H1 (cell line): ENCODE measurements at regions not wholly inside any gene's neighbourhood (a gene's known extent, or its start where the extent isn't known, plus 50 kb on each side); places are given as distances from the start of the nearest gene placed in this dataset.

Experiments
- CTCF ChIA-PET: fragments of 300-600 bp; sonication (Branson Sonifier 250); formaldehyde crosslinking; loops from one replicate; lab custom pipeline; 2021; ENCODE audit not compliant: partially characterized antibody; lab: Charles Lee
- POLR2A ChIA-PET: fragments of 300-600 bp; sonication (Branson Sonifier 250); formaldehyde crosslinking; loops from one replicate; lab custom pipeline; 2021; ENCODE audit warnings: inconsistent platforms; ENCODE audit not compliant: partially characterized antibody; lab: Charles Lee
- DNase-seq, 2 experiments: peaks; one replicate each; pipeline versions ENCODE4 v3.0.0 to v3.0.0-alpha.2; 2010 to 2022; ENCODE audit warnings: low spot score in 2 of 2, low read depth in 1 of 2, mixed read lengths in 1 of 2
- FAIRE-seq: peaks from 2 replicates; lab custom pipeline; 2011; peaks lifted over from hg19 to GRCh38; lab: Jason Lieb, UNC
- H2AFZ ChIP-seq: 2 replicates; pipeline ENCODE4 v1.8.1; 2012; ENCODE audit warnings: low read length, inconsistent platforms
- H2AK5ac ChIP-seq: 2 replicates; pipeline ENCODE4 v1.6.1; 2013; ENCODE audit warnings: low read depth, low read length
- H2BK120ac ChIP-seq: replicated peaks from 2 replicates; pipeline ENCODE3; 2013; ENCODE audit warnings: low read depth, low read length, inconsistent platforms
- H2BK12ac ChIP-seq: 2 replicates; pipeline ENCODE4 v1.6.1; 2013; ENCODE audit warnings: low read depth, low read length
- H2BK15ac ChIP-seq: 2 replicates; pipeline ENCODE4 v1.6.1; 2013; ENCODE audit warnings: low read length
- H2BK20ac ChIP-seq: 2 replicates; pipeline ENCODE4 v1.6.1; 2013; ENCODE audit warnings: low read length
- H2BK5ac ChIP-seq: 2 replicates; pipeline ENCODE4 v1.6.1; 2013; ENCODE audit warnings: low read depth, low read length
- H3K14ac ChIP-seq: 2 replicates; pipeline ENCODE4 v1.6.1; 2013; ENCODE audit warnings: inconsistent platforms; ENCODE audit not compliant: insufficient read length
- H3K18ac ChIP-seq: 2 replicates; pipeline ENCODE4 v1.6.1; 2013; ENCODE audit warnings: low read length; ENCODE audit errors: extremely low read depth
- H3K23ac ChIP-seq: 2 replicates; pipeline ENCODE4 v1.6.1; 2013; ENCODE audit warnings: inconsistent platforms; ENCODE audit not compliant: insufficient read length
- H3K23me2 ChIP-seq: 2 replicates; pipeline ENCODE4 v1.6.1; 2013; ENCODE audit warnings: low read depth, low read length
- H3K27ac ChIP-seq: 2 replicates; pipeline ENCODE4 v1.6.1; 2011; ENCODE audit warnings: low read depth, low read length, inconsistent platforms
- H3K27me3 ChIP-seq, 4 experiments: replicated peaks in 1 of 4; 1 replicate in 1 of 4; 2 replicates in 3 of 4; pipeline versions ENCODE4 v1.6.1 to v1.8.1; 2011 to 2013; ENCODE audit warnings: low read length in 3 of 4, mild to moderate bottlenecking in 3 of 4, inconsistent platforms in 2 of 4, mixed read lengths in 2 of 4, moderate library complexity in 1 of 4; ENCODE audit not compliant: control insufficient read depth in 3 of 4, insufficient read depth in 3 of 4; ENCODE audit errors: extremely low read depth in 1 of 4
- H3K36me3 ChIP-seq, 4 experiments: 2 replicates each; pipeline versions ENCODE4 v1.6.1 to v1.8.1; 2011 to 2013; ENCODE audit warnings: mild to moderate bottlenecking in 4 of 4, low read length in 3 of 4, moderate library complexity in 2 of 4, control low read depth in 1 of 4, inconsistent platforms in 1 of 4; ENCODE audit not compliant: insufficient read depth in 4 of 4, control insufficient read depth in 2 of 4
- H3K4ac ChIP-seq: replicated peaks from 2 replicates; pipeline ENCODE3; 2013; ENCODE audit warnings: low read length, low read depth, mixed read lengths, inconsistent platforms; ENCODE audit not compliant: insufficient read length
- H3K4me1 ChIP-seq, 4 experiments: replicated peaks in 1 of 4; 1 replicate in 1 of 4; 2 replicates in 3 of 4; pipeline versions ENCODE4 v1.6.1 to v1.8.1; 2011 to 2013; ENCODE audit warnings: low read length in 3 of 4, inconsistent platforms in 2 of 4, mixed read lengths in 1 of 4; ENCODE audit not compliant: insufficient read depth in 4 of 4, control insufficient read depth in 3 of 4
- H3K4me2 ChIP-seq, 2 experiments: 2 replicates each; pipeline versions ENCODE4 v1.6.1 to v1.8.1; 2011 to 2013; ENCODE audit warnings: low read depth in 2 of 2, low read length in 2 of 2, control low read depth in 1 of 2, inconsistent platforms in 1 of 2, mild to moderate bottlenecking in 1 of 2; ENCODE audit not compliant: insufficient read depth in 1 of 2
- H3K4me3 ChIP-seq, 4 experiments: fragments of 200-600, 300-600 bp in 1 of 4; sonication (generic), shearing (Covaris generic), sonication (Bioruptor Twin) in 1 of 4; 2 replicates each; pipeline versions ENCODE4 v1.5.1 to v1.8.1; 2011 to 2016; ENCODE audit warnings: low read length in 4 of 4, low read depth in 3 of 4, control low read depth in 2 of 4, inconsistent platforms in 2 of 4, mild to moderate bottlenecking in 2 of 4, mixed read lengths in 1 of 4, moderate library complexity in 1 of 4; ENCODE audit not compliant: insufficient read depth in 2 of 4; ENCODE audit errors: extremely low read depth in 1 of 4
- H3K56ac ChIP-seq: replicated peaks from 2 replicates; pipeline ENCODE3; 2013; ENCODE audit warnings: low read depth, mild to moderate bottlenecking, mixed read lengths, low read length, inconsistent platforms; ENCODE audit not compliant: insufficient read length
- H3K79me1 ChIP-seq: 2 replicates; pipeline ENCODE4 v1.6.1; 2013; ENCODE audit warnings: low read depth, low read length, control low read depth
- H3K79me2 ChIP-seq, 2 experiments: 2 replicates each; pipeline versions ENCODE4 v1.6.1 to v1.8.1; 2012 to 2013; ENCODE audit warnings: low read length in 2 of 2, mild to moderate bottlenecking in 2 of 2, inconsistent platforms in 1 of 2; ENCODE audit not compliant: insufficient read depth in 2 of 2, control insufficient read depth in 1 of 2
- H3K9ac ChIP-seq, 4 experiments: replicated peaks in 1 of 4; 1 replicate in 1 of 4; 2 replicates in 3 of 4; pipeline versions ENCODE4 v1.6.1 to v1.8.1; 2011 to 2013; ENCODE audit warnings: low read depth in 3 of 4, low read length in 3 of 4, control low read depth in 2 of 4, mild to moderate bottlenecking in 2 of 4, moderate library complexity in 2 of 4, inconsistent platforms in 1 of 4; ENCODE audit errors: extremely low read depth in 1 of 4
- H3K9me3 ChIP-seq, 2 experiments: 2 replicates each; pipeline versions ENCODE4 v1.6.1 to v1.8.1; 2012 to 2013; ENCODE audit warnings: mild to moderate bottlenecking in 2 of 2, moderate library complexity in 2 of 2, control low read depth in 1 of 2, inconsistent platforms in 1 of 2, low read depth in 1 of 2, low read length in 1 of 2, mixed read lengths in 1 of 2; ENCODE audit not compliant: insufficient read depth in 2 of 2
- H4K20me1 ChIP-seq, 2 experiments: replicated peaks in 1 of 2; 2 replicates each; pipeline versions ENCODE3 to v1.8.1; 2011 to 2013; ENCODE audit warnings: inconsistent platforms in 2 of 2, low read length in 2 of 2, mild to moderate bottlenecking in 1 of 2; ENCODE audit not compliant: insufficient read depth in 2 of 2, control insufficient read depth in 1 of 2
- H4K5ac ChIP-seq: 2 replicates; pipeline ENCODE4 v1.6.1; 2013; ENCODE audit warnings: low read length, low read depth, mixed read lengths, inconsistent platforms; ENCODE audit not compliant: insufficient read length
- H4K8ac ChIP-seq: 2 replicates; pipeline ENCODE4 v1.8.0; 2013; ENCODE audit warnings: mild to moderate bottlenecking, moderate library complexity, low read length, inconsistent platforms; ENCODE audit not compliant: insufficient read depth; ENCODE audit errors: extremely low read depth
- H4K91ac ChIP-seq: replicated peaks from 2 replicates; pipeline ENCODE3; 2013; ENCODE audit warnings: low read length, mixed read lengths, inconsistent platforms; ENCODE audit not compliant: insufficient read length
- CTCF ChIP-seq, 3 experiments: IDR thresholded peaks; 1 replicate in 2 of 3; 2 replicates in 1 of 3; pipeline versions ENCODE4 v1.5.1 to v1.6.1; 2011; ENCODE audit warnings: low read length in 3 of 3, mild to moderate bottlenecking in 3 of 3, inconsistent platforms in 2 of 3, low read depth in 1 of 3, moderate library complexity in 1 of 3; ENCODE audit not compliant: insufficient read depth in 1 of 3; ENCODE audit errors: control extremely low read depth in 1 of 3
- KDM1A ChIP-seq: fragments of 200-600, 300-600 bp; sonication (generic); IDR thresholded peaks from 2 replicates; pipeline ENCODE4 v1.7.1; 2016; ENCODE audit warnings: mild to moderate bottlenecking, low read length, borderline replicate concordance
- SP1 ChIP-seq: IDR thresholded peaks from 2 replicates; pipeline ENCODE4 v1.6.1; 2011; ENCODE audit warnings: low read depth, low read length
- whole genome bisulfite sequencing, 2 experiments: shearing (Covaris generic) in 1 of 2; methylation state at CpG; one replicate each; pipeline versions ENCODE4 v1.1.6 to v1.1.7; 2013 to 2015; ENCODE audit warnings: low lambda C conversion rate in 2 of 2, mixed read lengths in 2 of 2, inconsistent platforms in 1 of 2, low coverage in 1 of 2, missing lambda C conversion rate in 1 of 2; ENCODE audit not compliant: insufficient replicate concordance in 2 of 2, insufficient coverage in 1 of 2, insufficient read length in 1 of 2; ENCODE audit errors: extremely low coverage in 1 of 2, missing lambda C conversion rate in 1 of 2; 5-methylcytosine and 5-hydroxymethylcytosine counted together

- H2BK15ac ChIP-seq, result no peak overlapping the region
- ChIA-PET POLR2A (interaction anchor here (0.5 kb wide), 1 partner anchor 20 kb away, joined by 3 read pairs; no protein-coding TSS in a partner anchor), CTCF (interaction anchor here (0.7 to 1.9 kb wide), 5 partner anchors 16 to 73 kb away, joined by 3 to 5 read pairs (median 3); no protein-coding TSS in a partner anchor)
- no peak overlapping the region for H4K5ac ChIP-seq
- H3K4ac ChIP-seq, result no peak overlapping the region
- H3K23me2 ChIP-seq, result peaks cover 2% of the 10 kb centered on the region
- H3K56ac ChIP-seq, result no peak overlapping the region
- no peak overlapping the region for H2BK20ac ChIP-seq
- H3K14ac ChIP-seq, result no peak overlapping the region
- H3K79me1 ChIP-seq, result 0 out of 2 replicates have a peak, but pooled peaks cover 2% of the 10 kb centered on the region
- no peak overlapping the region for H3K4me2 ChIP-seq
- whole genome bisulfite sequencing, 2 experiments, result 89% methylated on average over 3 of the region's 4 CpGs; no CpG with 5 or more reads in 1 of the 2 experiments
- H2AFZ ChIP-seq, result no peak overlapping the region
- no peak overlapping the region for H3K18ac ChIP-seq
- no peak overlapping the region for H2BK5ac ChIP-seq
- H2BK120ac ChIP-seq, result no peak overlapping the region
- H3K79me2 ChIP-seq, result no peaks in the 10 kb centered on the region
- no peak overlapping the region for H2BK12ac ChIP-seq
- H3K4me3 ChIP-seq, result no peak overlapping the region
- no peak overlapping the region for H3K27ac ChIP-seq
- H4K8ac ChIP-seq, result no peak overlapping the region
- no peak for DNase-seq
- peaks cover 0 to under 1% (median 0%) of the 10 kb centered on the region in 4 experiments; a peak in 1 of 7 replicates for H3K27me3 ChIP-seq
- H3K23ac ChIP-seq, result no peak overlapping the region
- H3K36me3 ChIP-seq, result no peaks in the 10 kb centered on the region
- no peak overlapping the region for H4K91ac ChIP-seq
- no peak for TF ChIP-seq CTCF (IDR thresholded peaks at IDR 0.05; ENCODE audit: control extremely low read depth in 1 of 3, insufficient read depth in 1 of 3, low read depth in 1 of 3, low read length in 3 of 3)
- TF ChIP-seq KDM1A, result no peak
- no peak for TF ChIP-seq SP1
- H3K9me3 ChIP-seq, result peaks cover 0 to 5% of the 10 kb centered on the region in 2 experiments; a peak in 1 of 4 replicates
- no peak overlapping the region for H2AK5ac ChIP-seq
- peaks cover 0 to 4% of the 10 kb centered on the region in 2 experiments for H4K20me1 ChIP-seq
- peaks cover 0 to 3% (median 0%) of the 10 kb centered on the region in 4 experiments; a peak in 1 of 7 replicates for H3K4me1 ChIP-seq
- H3K9ac ChIP-seq, result no peak overlapping the region
- FAIRE-seq, result no peak
Observed at GRCh38 chr16:87129771-87130170, 187.4 kb downstream of the C16orf95 start.
